ENCODE measurements at regions not wholly inside any gene's neighbourhood (a gene's known extent, or its start where the extent isn't known, plus 50 kb on each side); places are given as distances from the start of the nearest gene placed in this dataset.

DNA sequence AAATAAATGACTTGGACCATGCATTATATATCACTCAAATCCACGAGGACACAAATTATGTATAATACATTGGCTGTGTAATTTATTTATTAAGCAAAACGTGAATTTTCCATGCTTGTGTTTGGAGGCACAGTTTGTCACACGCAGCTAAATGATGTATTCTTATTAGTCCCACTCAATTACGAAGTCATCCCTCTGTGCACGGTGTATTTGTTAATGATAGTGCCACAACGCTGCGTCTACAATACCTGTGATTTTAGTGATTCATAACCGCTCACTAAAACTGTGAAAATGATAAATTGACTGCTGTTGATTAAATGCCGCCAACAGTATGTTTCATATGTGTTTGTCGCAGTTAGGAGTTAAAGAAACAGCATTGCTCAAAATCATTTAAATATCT, 358.3 kb downstream of the ZNF516 start:
- TF ChIP-seq EZH2 (IDR thresholded peaks at IDR 0.05) (no peak), EZH2phosphoT487 (IDR thresholded peaks at IDR 0.05) (no peak)
- TF ChIP-seq, protein P1, sequence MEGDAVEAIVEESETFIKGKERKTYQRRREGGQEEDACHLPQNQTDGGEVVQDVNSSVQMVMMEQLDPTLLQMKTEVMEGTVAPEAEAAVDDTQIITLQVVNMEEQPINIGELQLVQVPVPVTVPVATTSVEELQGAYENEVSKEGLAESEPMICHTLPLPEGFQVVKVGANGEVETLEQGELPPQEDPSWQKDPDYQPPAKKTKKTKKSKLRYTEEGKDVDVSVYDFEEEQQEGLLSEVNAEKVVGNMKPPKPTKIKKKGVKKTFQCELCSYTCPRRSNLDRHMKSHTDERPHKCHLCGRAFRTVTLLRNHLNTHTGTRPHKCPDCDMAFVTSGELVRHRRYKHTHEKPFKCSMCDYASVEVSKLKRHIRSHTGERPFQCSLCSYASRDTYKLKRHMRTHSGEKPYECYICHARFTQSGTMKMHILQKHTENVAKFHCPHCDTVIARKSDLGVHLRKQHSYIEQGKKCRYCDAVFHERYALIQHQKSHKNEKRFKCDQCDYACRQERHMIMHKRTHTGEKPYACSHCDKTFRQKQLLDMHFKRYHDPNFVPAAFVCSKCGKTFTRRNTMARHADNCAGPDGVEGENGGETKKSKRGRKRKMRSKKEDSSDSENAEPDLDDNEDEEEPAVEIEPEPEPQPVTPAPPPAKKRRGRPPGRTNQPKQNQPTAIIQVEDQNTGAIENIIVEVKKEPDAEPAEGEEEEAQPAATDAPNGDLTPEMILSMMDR (IDR thresholded peaks at IDR 0.05): no peak
